ENCODE measurements at regions not wholly inside any gene's neighbourhood (a gene's known extent, or its start where the extent isn't known, plus 50 kb on each side); places are given as distances from the start of the nearest gene placed in this dataset.
"Not testable (repeated sequence)": the region's sequence is repeated elsewhere in the genome, so short reads cannot be mapped to it uniquely, and the experiment has no call there.

GRCh38 chr5:106698169-106698568 lies 972.6 kb downstream of the EFNA5 start:
- no peak for DNase-seq (ENCODE audit: low spot score)

- DNase-seq (ENCODE audit: low spot score): no peak
Observed at GRCh38 chr5:106691701-106692100, 979.0 kb downstream of the EFNA5 start.

GRCh38 chr5:106690585-106690984 lies 980.2 kb downstream of the EFNA5 start:
- DNase-seq (ENCODE audit: low spot score): no peak

GRCh38 chr5:106680330-106680729 lies 990.4 kb downstream of the EFNA5 start:
- DNase-seq (ENCODE audit: low spot score): no peak

- no peak for DNase-seq (ENCODE audit: low spot score)
Observed at GRCh38 chr5:106677057-106677456, 993.7 kb downstream of the EFNA5 start.

- DNase-seq (ENCODE audit: low spot score): no peak
Observed at GRCh38 chr5:106675687-106676086, 995.0 kb downstream of the EFNA5 start.

DNA sequence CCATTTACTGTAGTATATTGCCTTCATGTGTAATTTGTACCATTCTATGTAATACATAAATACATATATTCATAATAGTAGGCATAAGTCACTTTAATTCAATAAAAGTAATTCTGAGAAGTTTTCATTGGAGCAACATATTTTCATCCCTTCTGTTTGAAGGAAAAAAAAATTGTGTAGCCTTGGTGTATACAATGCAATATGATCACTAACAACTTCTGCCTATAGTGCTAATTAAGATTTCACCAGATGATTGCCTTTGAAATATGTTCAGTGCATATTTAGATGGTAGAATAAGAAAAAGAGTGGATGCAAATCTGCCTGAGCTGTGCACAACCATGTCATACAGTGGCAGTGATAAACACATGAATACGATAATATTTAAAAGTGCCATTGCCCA lies 996.8 kb downstream of the EFNA5 start:
- DNase-seq (ENCODE audit: low spot score): no peak

GRCh38 chr5:106661866-106662265 lies 1008.9 kb downstream of the EFNA5 start:
- no peak for DNase-seq (ENCODE audit: low spot score)

DNA sequence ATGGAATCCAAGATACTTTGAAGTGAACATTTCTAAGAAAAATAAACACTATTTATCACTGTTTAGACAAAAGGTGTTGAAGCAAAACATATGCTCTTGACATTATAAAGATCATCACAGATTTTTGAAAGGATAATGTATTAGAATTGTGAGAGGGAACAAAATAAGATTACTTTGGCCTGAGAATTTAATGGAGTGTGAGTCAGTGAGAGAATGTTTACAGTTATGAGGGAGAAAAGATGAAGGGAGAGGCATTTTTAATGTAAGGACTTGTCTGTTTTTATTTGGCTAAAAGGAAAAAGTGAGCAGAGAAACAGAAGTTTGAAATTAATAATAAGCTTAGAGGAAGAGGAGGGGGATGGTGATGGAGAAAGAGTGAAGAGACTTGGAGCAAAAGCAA lies 1010.1 kb downstream of the EFNA5 start:
- no peak for DNase-seq (ENCODE audit: low spot score)

- DNase-seq (ENCODE audit: low spot score): no peak
Observed at GRCh38 chr5:106658150-106658549, 1012.6 kb downstream of the EFNA5 start.

- DNase-seq (ENCODE audit: low spot score): no peak
Observed at GRCh38 chr5:106656821-106657220, 1013.9 kb downstream of the EFNA5 start.

- DNase-seq (ENCODE audit: low spot score): no peak
Observed at GRCh38 chr5:106649031-106649430, 1021.7 kb downstream of the EFNA5 start.

- no peak for DNase-seq (ENCODE audit: low spot score)
Observed at GRCh38 chr5:106648401-106648800, 1022.3 kb downstream of the EFNA5 start.

DNA sequence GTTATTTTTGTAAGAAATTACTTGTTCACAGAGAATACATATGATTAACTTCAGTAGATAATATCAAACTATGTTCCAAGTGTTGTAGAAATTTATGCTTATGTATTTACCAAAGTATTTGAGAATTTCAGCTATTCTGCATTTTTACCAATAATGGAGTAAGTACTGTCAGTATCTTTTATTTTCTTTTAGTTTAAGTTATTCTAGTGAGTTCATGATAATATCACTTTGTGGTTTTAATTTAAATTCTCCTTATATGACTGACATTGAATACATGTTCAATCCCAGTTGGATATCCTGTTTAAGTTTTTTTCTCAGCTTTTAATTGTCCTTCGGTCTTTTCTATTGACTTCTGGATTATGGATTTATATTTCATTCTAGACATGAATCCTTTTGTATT lies 1024.6 kb downstream of the EFNA5 start:
- DNase-seq (ENCODE audit: low spot score): no peak

DNA sequence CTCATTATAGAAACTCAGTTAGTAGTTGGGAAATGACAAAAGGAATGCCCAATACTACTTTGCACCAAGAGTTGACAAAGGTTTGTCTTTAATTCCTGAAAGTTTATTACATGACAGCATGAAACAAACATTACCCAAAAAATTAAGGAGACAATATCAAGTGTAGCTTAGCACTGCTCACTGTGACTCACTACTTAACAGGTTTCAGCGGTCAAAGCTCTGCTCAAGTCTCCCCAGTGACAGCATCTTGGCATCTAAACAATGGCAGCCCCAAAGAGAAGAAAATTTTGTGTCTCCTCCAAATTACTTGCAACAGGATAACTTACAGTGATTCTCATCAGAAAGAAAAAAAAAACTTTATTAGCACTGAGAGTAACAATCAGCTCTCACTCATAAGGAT lies 1030.2 kb downstream of the EFNA5 start:
- no peak for DNase-seq (ENCODE audit: low spot score)

DNA sequence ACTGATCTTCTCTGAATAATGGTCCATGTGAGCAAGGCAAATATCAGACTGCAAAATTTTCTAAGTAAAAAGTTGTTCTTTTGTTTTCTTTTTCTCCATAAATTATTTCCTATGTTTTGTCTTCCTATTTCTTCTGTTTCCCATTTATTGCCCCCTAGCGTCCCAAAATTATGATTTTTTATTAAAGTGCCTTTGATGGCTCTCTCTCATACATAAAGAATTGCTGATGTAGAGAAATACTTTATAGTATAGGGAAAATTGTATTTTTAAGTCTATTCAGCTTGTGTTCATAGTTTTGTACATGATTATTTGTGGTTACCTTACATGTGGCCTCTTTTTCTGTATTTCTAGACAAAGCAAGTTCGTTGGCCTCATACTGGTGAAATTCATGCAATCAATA lies 1031.2 kb downstream of the EFNA5 start:
- no peak for DNase-seq (ENCODE audit: low spot score)

GRCh38 chr5:106637275-106637674 lies 1033.5 kb downstream of the EFNA5 start:
- DNase-seq (ENCODE audit: low spot score): no peak

DNA sequence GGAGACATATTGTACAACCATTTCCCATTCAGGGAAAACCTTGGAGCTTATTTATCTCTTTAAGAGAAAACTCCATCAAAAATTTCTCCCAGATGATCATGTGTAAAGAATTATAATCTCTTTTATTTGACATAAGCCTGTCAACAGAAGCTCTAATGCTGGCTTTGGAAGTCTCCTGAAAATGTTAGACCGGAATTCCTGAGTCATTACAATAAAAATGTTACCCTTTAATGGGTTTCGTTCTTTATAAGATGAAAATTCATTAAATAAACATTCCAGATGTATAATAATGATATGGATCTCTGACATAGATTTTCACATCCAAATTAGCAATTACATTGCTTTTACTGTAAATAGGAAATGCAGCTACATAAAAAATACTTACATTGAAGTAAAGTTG lies 1036.4 kb downstream of the EFNA5 start:
- DNase-seq (ENCODE audit: low spot score): no peak

GRCh38 chr5:106633825-106634224 lies 1036.9 kb downstream of the EFNA5 start:
- DNase-seq (ENCODE audit: low spot score): no peak

DNA sequence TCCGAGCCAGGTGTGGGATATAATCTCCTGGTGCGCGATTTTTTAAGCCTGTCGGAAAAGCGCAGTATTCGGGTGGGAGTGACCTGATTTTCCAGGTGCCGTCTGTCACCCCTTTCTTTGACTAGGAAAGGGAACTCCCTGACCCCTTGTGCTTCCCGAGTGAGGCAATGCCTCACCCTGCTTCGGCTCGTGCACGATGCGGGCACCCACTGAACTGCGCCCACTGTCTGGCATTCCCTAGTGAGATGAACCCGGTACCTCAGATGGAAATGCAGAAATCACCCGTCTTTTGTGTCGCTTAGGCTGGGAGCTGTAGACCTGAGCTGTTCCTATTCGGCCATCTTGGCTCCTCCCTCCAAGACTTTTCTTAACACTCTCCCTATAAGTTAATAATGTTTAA lies 1042.3 kb downstream of the EFNA5 start:
- DNase-seq (ENCODE audit: low spot score): not testable (repeated sequence)

- no peak for DNase-seq (ENCODE audit: low spot score)
Observed at GRCh38 chr5:106610041-106610440, 1060.7 kb downstream of the EFNA5 start.

- DNase-seq (ENCODE audit: low spot score): no peak
Observed at GRCh38 chr5:106601620-106602019, 1069.1 kb downstream of the EFNA5 start.

- DNase-seq (ENCODE audit: low spot score): no peak
Observed at GRCh38 chr5:106600803-106601202, 1069.9 kb downstream of the EFNA5 start.

DNA sequence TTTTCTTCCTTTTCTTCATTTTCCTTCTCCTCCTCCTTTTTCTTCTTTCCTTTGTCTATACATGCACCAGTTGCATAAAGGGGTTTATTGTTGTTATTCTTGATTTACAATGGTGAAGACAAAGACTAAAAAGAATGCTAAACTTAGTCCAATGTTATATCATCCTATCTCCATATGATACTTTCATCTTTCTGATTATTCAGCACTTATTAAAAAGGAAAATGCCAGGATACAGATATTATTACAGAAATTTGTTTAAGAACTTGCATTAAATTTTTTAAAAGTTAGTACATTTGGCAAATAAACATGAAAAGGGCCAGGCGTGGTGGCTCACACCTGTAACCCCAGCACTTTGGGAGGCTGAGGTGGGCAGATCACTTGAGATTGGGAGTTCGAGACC lies 1074.9 kb downstream of the EFNA5 start:
- no peak for DNase-seq (ENCODE audit: low spot score)

GRCh38 chr5:106584268-106584667 lies 1086.5 kb downstream of the EFNA5 start:
- DNase-seq (ENCODE audit: low spot score): no peak
